GM12801 (cell line): ENCODE measurements at regions not wholly inside any gene's neighbourhood (a gene's known extent, or its start where the extent isn't known, plus 50 kb on each side); places are given as distances from the start of the nearest gene placed in this dataset.

ENCODE experiments used
- CTCF ChIP-seq: IDR thresholded peaks from one replicate; pipeline ENCODE4 v1.5.1; 2011; ENCODE audit warnings: control low read depth; ENCODE audit not compliant: insufficient read length; ENCODE audit errors: extremely low read depth

DNA sequence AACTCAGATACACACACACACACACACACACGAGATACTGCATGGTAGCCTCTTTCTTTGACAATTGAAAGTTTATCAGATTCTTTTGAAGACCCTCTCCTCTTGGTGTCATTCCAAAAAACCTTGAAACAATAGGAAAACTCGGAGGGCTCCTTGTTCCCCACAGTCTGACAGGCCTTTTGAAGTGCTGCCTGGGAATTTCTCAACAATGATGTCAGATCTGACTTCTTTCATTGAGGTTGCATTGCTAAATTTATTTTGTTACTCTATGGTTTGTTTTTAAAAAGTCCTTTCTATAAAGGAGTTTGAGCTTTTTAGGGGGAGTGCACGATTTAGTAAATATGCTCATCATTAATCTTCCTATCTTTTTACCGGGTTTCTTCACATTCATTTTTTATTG lies 583.9 kb downstream of the SEMA5A start:
- no peak for TF ChIP-seq CTCF

GRCh38 chr5:8981016-8981415 lies 564.9 kb downstream of the SEMA5A start:
- TF ChIP-seq CTCF = no peak

GRCh38 chr5:8981496-8981895 lies 564.4 kb downstream of the SEMA5A start:
- TF ChIP-seq CTCF = no peak

- TF ChIP-seq CTCF = no peak
These were observed 561.5 kb downstream of the SEMA5A start for GRCh38 chr5:8984386-8984785.
